Umbilical cord (tissue), 1 donor: ENCODE measurements at regions not wholly inside any gene's neighbourhood (a gene's known extent, or its start where the extent isn't known, plus 50 kb on each side); places are given as distances from the start of the nearest gene placed in this dataset.
A peak's percentile ranks its signal among the peaks of the same experiment; 100 is the strongest.

Source experiments
- DNase-seq: peaks from one replicate; pipeline ENCODE4 v3.0.0-alpha.2; 2015; ENCODE audit warnings: low spot score

GRCh38 chr3:40593351-40593750 lies 68.6 kb downstream of the ZNF621 start:
- DNase-seq = no peak

- no peak for DNase-seq
Observed at GRCh38 chr3:40597441-40597840, 72.7 kb downstream of the ZNF621 start.

GRCh38 chr3:40598338-40598737 lies 73.6 kb downstream of the ZNF621 start:
- DNase-seq = no peak

- DNase-seq = no peak
Observed at GRCh38 chr3:40598962-40599361, 74.2 kb downstream of the ZNF621 start.

GRCh38 chr3:40602778-40603385 lies 78.1 kb downstream of the ZNF621 start:
- no peak for DNase-seq

- no peak for DNase-seq
Observed at GRCh38 chr3:40605960-40606359, 81.2 kb downstream of the ZNF621 start.

- no peak for DNase-seq
Observed at GRCh38 chr3:40608091-40608490, 83.3 kb downstream of the ZNF621 start.

- no peak for DNase-seq
Observed at GRCh38 chr3:40613306-40613705, 88.5 kb downstream of the ZNF621 start.

GRCh38 chr3:40615110-40615915 lies 90.6 kb downstream of the ZNF621 start:
- peak; percentile 68 for DNase-seq

GRCh38 chr3:40615918-40616819 lies 91.4 kb downstream of the ZNF621 start:
- no peak for DNase-seq

- no peak for DNase-seq
Observed at GRCh38 chr3:40617084-40617483, 92.3 kb downstream of the ZNF621 start.

- no peak for DNase-seq
Observed at GRCh38 chr3:40618158-40618557, 93.4 kb downstream of the ZNF621 start.

GRCh38 chr3:40620151-40620550 lies 95.4 kb downstream of the ZNF621 start:
- no peak for DNase-seq

GRCh38 chr3:40621252-40621651 lies 96.5 kb downstream of the ZNF621 start:
- DNase-seq = no peak

- DNase-seq = no peak
Observed at GRCh38 chr3:40623567-40623966, 98.8 kb downstream of the ZNF621 start.

GRCh38 chr3:40624189-40624769 lies 99.5 kb downstream of the ZNF621 start:
- DNase-seq = no peak

GRCh38 chr3:40627095-40627494 lies 102.3 kb downstream of the ZNF621 start:
- DNase-seq = no peak

GRCh38 chr3:40628984-40629383 lies 104.2 kb downstream of the ZNF621 start:
- no peak for DNase-seq

- DNase-seq = no peak
Observed at GRCh38 chr3:40631341-40631995, 106.7 kb downstream of the ZNF621 start.

GRCh38 chr3:40637906-40638305 lies 113.1 kb downstream of the ZNF621 start:
- DNase-seq = no peak

GRCh38 chr3:40639006-40639405 lies 114.2 kb downstream of the ZNF621 start:
- DNase-seq = no peak
